Astrocyte of the hippocampus (primary cell): ENCODE measurements at regions not wholly inside any gene's neighbourhood (a gene's known extent, or its start where the extent isn't known, plus 50 kb on each side); places are given as distances from the start of the nearest gene placed in this dataset.
"Not testable (repeated sequence)": the region's sequence is repeated elsewhere in the genome, so short reads cannot be mapped to it uniquely, and the experiment has no call there.

Experiments used
- DNase-seq: peaks from one replicate; pipeline ENCODE4 v3.0.0; 2011; ENCODE audit warnings: low read depth, low spot score

- no peak for DNase-seq
Observed at GRCh38 chr7:94706996-94707740, 51.2 kb upstream of the SGCE start.

GRCh38 chr7:94710256-94710655 lies 54.3 kb upstream of the SGCE start:
- DNase-seq = peak; percentile 26

DNA sequence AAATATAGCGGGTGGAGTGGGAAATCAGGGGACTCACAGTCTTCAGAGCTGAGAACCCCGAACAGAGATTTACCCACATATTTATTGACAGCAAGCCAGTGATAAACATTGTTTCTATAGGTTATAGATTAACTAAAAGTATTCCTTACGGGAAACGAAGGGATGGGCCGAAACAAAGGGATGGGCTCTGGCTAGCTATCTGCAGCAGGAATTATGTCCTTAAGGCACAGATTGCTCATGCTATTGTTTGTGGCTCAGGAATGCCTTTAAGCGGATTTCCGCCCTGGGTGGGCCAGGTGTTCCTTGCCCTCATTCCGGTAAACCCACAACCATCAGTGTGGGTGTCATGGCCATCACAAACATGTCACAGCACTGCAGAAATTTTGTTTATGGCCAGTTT lies 66.4 kb upstream of the SGCE start:
- not testable (repeated sequence) for DNase-seq

DNA sequence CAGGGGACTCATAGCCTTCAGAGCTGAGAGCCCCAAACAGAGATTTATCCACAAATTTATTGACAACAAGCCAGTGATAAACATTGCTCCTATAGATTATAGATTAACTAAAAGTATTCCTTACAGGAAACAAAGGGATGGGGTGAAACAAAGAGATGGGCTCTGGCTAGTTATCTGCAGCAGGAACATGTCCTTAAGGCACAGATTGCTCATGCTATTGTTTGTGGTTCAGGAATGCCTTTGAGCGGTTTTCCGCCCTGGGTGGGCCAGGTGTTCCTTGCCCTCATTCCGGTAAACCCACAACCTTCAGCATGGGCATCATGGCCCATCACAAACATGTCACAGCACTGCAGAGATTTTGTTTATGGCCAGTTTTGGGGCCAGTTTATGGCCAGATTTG lies 73.0 kb upstream of the SGCE start:
- not testable (repeated sequence) for DNase-seq

DNA sequence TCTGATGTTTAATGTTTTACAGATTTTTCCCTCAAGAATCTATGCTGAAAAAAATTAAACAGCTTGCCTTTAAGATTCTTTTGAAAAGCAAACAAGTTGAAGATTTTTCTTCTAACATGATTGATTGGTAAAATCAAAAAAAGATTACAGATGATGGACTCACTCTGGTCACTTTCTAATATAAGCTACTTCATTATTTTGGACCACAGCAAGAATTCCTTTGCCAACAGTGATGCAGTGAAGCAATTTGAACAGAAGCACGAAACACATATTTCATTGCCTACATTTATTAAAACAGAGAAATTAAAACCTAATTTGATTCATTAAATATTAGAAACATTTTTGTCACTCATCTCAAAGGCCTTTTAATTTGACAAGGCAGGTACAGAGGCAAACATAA lies 82.1 kb upstream of the SGCE start:
- no peak for DNase-seq

- DNase-seq = no peak
Observed at GRCh38 chr7:94739180-94739579, 83.2 kb upstream of the SGCE start.

GRCh38 chr7:94740509-94740908 lies 84.6 kb upstream of the SGCE start:
- no peak for DNase-seq

DNA sequence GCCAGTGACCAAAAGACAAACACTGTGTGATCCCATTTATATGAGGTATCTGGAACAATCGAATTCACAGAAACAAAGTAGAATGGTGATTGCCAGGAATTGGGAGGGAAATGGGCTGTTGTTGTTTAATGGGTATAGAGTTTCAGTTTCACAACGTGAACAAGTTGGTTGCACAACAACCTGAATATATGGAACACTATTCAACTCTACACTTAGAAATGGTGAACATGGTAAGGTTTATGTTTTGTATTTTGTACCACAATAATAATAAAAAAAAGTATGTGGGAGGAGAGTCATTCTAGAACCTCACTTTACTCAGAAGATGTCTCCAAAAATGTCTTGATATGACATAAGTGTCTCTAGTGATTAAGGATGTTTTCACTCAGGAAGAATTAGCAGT lies 85.2 kb upstream of the SGCE start:
- no peak for DNase-seq

GRCh38 chr7:94748376-94748775 lies 92.4 kb upstream of the SGCE start:
- no peak for DNase-seq

- no peak for DNase-seq
Observed at GRCh38 chr7:94760446-94761100, 104.6 kb upstream of the SGCE start.

DNA sequence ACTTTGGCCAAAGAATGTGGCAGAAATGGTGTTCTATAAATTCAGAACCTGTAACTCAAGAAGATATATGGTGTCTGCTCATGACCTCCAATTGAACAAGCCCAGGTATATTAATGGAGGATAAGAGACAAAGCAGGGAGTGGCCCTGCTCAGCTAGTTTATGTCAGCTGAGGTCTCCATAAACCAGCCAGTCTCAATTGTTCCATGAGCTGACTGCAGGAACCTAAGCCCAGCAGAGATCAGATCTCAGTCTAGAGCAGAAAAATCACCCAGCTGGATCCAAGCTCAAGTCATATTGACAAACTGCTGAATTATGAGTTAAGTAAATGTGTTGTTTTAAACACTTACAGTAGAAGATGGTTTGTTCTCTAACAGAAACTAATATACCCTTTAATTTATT lies 105.5 kb upstream of the SGCE start:
- no peak for DNase-seq

DNA sequence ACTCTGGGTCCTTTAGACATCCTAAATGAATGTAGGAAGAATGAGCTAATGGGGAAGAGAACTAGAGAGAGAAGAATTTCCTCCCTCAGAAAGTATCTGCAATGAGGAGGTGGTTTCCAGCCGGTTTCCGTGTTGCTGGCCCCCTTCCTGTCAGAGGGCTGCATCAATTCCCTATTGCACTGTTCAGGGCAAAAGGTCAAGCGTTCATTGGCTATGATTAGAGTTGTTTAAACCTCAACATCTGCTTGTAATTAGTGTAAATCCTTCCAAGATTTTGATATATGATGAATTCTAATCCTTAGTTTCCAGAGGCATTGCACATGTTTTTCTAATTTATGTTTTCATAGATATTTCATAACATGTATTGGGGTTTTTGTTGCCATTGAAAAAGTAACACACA lies 107.3 kb upstream of the SGCE start:
- DNase-seq = no peak

GRCh38 chr7:94769724-94770123 lies 113.8 kb upstream of the SGCE start:
- no peak for DNase-seq

GRCh38 chr7:94778711-94779459 lies 123.0 kb upstream of the SGCE start:
- no peak for DNase-seq

DNA sequence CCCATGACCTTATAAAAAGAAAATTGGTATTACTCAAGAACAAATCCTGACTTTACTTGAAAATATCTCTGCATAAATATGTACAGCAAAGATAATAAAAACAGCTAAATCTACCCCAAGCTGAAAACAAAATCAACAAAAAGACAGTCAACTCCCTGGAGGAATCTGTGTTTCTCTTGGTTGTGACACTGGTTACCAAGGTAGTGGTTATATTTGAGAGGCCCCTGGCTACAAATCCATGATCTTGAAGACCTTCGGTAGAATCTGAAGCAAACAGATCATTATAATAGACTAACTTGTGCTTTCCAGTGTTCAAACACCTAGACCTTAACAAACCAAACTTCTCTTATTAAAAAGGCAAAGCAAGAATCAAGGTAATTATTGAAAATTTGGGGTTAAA lies 123.9 kb upstream of the SGCE start:
- DNase-seq = no peak

- no peak for DNase-seq
Observed at GRCh38 chr7:94781236-94781635, 125.3 kb upstream of the SGCE start.

GRCh38 chr7:94782777-94783176 lies 124.6 kb upstream of the PPP1R9A start:
- DNase-seq = no peak

GRCh38 chr7:94787285-94787684 lies 120.1 kb upstream of the PPP1R9A start:
- DNase-seq = no peak

- DNase-seq = not testable (repeated sequence)
Observed at GRCh38 chr7:94788378-94788777, 119.0 kb upstream of the PPP1R9A start.

DNA sequence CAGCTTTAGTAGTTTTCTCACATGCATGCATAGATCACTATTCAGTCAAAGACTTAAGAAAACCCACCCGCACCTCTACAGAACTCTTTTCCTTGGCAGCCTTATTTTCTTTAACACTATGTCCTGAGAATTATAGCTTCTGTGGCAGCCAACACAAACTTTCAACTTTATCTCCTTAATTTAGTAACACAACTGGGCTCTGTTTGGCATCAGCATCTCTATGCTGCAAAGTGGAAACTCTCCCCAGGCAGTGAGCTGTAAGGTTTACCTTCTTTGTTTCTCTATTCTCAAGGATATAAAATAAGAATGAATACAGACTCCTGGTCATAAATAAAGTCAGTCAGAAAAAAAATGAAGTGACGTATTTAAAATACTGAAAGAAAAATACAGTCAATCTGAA lies 115.2 kb upstream of the PPP1R9A start:
- DNase-seq = no peak

GRCh38 chr7:94797404-94797803 lies 110.0 kb upstream of the PPP1R9A start:
- not testable (repeated sequence) for DNase-seq

DNA sequence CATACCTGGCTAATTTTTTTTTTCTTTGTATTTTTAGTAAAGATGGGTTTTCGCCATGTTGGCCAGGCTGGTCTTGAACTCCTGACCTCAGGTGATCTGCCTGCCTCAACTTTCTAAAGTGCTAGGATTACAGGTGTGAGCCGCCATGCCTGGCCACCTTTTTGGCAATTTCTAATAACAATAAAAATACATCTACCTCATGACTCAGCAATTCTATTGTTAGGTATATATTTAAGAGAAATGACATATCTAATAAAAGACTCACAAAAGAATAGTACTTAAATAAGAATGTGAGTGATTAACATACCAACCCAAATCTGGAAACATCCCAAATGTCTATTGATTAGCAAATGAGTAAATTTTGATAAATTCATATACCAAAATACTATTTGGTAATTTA lies 103.6 kb upstream of the PPP1R9A start:
- DNase-seq = no peak

GRCh38 chr7:94808673-94809072 lies 98.7 kb upstream of the PPP1R9A start:
- peak; percentile 49 for DNase-seq
